NCI-H1417 (cell line): ENCODE measurements at regions not wholly inside any gene's neighbourhood (a gene's known extent, or its start where the extent isn't known, plus 50 kb on each side); places are given as distances from the start of the nearest gene placed in this dataset.
"Not testable (repeated sequence)": the region's sequence is repeated elsewhere in the genome, so short reads cannot be mapped to it uniquely, and the experiment has no call there.

Experiments
- DNase-seq, 3 experiments: peaks; one replicate each; lab custom pipeline; 2025; lab: John Stamatoyannopoulos, UW

- DNase-seq = no peak
These were observed 342.2 kb upstream of the HS6ST1 start for GRCh38 chr2:128660836-128661235.

DNA sequence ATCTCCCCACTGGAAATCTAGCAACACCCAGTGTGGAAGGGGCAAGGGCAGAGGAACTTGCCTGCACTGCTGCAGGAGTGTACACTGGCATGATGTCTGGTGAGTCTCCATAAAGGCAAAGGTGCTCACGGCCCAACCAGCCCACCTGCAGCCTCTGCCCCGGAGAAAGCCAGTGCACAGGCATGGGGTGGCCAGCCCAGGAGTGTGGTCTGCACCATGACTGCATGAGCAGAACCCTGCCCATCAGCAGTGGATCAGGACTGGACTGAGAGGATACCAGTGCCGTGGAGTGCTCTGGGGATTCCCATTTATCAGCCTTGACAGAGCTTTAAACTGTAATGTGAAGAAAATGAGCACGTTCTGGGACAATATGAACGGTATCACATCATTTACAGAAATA lies 342.6 kb upstream of the HS6ST1 start:
- DNase-seq = no peak

GRCh38 chr2:128662051-128662471 lies 343.4 kb upstream of the HS6ST1 start:
- DNase-seq = no peak

DNA sequence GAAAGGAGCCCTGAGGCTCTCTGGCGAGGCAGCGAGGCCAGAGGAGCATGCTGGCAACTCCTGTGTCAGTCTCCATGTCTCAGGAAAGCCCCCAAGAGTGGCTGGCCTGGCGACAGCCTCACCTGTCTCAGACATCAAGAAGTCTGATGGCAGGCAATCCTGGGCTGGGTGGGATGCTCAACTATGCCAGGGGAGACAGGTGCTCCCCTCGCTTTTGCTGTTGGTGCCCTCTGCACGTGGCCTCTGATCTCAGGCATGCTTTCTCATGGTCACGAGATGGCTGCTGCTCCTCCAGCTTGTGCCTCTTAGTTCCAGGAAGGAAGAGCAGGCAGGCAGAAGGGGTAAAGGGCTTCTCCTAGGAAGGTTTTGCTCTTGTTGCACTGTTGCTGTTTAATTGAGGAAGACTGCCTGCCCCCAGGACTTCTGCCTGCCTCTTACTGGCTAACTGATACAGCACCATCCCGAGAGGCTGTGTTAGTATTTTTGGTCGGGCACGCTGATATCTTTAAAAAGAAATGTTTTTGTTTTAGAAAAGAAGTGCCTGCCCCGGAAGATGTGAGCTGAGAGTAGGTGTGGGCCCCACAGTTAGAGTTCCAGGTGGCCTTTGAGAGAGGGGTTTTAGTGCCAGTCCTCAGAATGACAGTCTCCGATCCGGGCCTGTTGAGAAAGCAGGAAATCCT lies 344.8 kb upstream of the HS6ST1 start:
- no peak for DNase-seq

DNA sequence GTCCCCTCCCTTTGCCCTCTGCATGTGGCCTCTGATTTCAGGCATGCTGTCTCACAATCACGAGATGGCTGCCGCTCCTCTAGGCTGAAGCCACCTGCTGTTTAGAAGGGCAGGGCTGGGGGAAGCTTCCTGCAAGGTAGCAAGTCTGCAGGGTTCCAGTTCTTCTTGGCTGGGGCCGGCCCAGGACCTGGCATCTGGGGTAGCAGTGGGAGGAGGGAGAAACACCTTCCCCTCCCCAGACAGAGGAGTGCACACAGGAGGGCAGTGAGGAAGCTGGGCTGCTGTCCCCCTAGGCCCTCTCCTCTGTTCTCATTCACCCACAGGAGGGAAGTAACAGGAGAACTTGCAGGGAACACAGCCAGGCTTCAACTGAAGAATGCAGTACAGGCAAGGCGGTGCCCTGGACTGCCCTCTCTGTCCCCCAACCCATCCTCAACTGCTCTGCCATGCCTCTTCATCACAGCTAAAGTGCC lies 345.9 kb upstream of the HS6ST1 start:
- DNase-seq = peak in 1 of 3 experiments; percentile 10

- DNase-seq = no peak
These were observed 346.4 kb upstream of the HS6ST1 start for GRCh38 chr2:128665113-128665512.

DNA sequence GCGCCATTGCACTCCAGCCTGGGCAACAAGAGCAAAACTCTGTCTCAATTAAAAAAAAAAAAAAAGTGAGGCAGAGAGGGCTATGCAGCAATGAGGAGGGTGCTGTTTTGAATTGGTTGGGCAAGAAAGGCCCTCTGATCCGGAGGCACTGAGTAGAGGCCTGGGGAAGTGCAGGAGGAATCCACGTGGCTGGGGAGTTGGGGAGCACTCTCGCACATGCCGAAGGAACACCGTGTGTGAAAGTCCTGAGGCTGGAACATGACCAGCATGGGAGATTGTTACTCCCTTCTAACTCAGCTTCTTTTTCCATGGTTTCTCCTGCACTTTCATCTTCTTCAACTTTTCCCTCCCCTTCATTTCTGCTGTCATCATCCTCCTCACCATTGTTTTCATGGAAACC lies 347.9 kb upstream of the HS6ST1 start:
- no peak for DNase-seq

- no peak for DNase-seq
These were observed 348.7 kb upstream of the HS6ST1 start for GRCh38 chr2:128667391-128667790.

DNA sequence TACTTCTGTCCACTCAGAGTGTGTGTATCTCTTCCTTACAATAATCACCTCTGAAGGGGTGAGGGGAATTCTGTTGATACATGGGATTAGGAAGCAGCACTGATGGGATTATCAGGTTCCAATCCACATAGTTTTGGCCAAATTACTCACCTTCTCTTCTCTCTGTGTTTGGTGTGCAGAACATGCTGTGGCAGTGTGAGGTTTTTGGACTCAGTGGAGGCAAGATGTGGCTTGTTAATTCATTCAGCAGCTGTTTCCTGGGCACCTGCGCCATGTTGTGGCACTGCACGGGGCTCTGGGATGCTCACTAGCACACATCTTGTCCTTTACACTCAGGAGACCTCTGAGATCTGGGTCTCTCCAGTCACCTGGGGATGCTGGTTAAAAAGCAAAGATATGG lies 350.3 kb upstream of the HS6ST1 start:
- DNase-seq = no peak

DNA sequence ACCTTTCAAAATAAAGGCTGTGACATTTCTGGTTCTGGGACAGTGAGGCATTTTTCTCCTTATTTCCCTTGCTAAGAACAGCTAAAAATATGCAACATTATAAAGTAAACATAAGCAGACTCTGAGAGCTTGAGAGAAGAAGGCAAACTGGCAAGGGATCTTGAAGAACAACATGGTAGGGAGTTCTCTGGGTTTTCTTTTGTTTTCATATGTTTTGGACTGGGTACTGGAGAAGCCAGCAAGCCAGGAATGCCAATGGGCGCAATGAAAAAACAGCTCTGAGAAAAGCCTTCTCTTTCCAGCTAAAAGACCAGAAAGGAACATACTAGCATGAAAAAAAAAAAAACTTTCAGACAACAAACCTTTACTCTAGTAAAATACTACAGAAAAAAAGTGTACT lies 351.4 kb upstream of the HS6ST1 start:
- DNase-seq = no peak

- DNase-seq = not testable (repeated sequence)
These were observed 353.5 kb upstream of the HS6ST1 start for GRCh38 chr2:128671981-128672757.

DNA sequence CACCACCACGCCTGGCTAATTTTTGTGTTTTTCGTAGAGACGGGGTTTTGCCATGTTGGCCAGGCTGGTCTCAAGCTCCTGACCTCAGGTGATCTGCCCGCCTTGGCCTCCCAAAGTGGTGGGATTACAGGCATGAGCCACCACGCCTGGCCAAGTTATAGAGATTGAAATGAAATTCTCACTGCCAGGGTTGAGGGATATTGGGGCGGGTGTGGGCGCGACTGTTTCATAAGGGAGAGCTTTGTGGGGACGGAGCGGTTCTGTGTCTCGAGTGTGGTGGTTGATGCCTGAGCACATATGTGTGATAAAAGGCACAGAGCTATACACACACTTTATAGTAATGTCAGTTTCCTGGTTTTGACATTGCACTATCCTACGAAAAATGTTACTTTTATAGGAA lies 361.0 kb upstream of the HS6ST1 start:
- DNase-seq = not testable (repeated sequence)

DNA sequence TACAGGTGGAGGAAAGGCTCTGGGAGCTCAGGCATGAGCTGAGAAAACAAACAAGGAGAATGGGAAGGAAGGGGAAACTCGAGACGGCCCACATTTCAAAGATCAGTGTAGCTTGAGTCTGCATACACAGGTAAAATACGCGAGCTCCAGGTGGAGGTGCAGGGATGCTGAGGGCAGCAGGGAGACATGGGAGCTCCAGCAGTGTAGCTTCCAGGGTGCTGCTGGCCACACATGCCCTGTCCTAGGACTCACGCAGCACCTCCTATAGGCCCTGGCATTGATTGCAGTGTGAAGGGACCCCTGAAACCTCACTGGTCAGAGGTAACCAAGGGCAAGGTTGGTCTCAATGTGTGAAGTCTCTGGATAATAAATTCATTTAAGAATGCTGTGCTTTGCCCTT lies 362.8 kb upstream of the HS6ST1 start:
- DNase-seq = no peak

- DNase-seq = no peak
These were observed 363.6 kb upstream of the HS6ST1 start for GRCh38 chr2:128682266-128682665.

DNA sequence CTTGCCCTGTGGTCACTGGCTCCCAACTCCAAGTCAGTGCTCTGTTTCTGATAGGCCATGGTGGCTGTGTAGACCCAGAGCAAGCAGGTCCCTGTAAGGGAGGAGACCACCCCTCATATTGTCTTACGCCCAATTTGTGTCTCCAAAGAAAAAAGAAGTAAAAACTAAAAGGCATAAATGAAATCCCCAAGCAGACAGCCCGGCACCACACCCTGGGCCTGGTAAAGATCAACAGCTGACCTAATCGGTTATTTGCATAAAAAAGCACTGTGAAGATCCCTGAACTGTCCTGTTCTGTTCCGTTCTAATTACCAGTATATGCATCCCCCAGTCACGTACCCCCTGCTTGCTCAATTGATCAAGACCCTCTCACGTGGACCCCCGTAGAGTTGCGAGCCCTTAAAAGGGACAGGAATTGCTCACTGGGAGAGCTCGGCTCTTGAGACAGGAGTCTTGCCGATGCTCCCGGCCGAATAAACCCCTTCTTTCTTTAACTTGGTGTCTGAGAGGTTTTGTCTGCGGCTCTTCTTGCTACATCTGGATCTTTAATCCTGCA lies 364.1 kb upstream of the HS6ST1 start:
- DNase-seq = no peak

DNA sequence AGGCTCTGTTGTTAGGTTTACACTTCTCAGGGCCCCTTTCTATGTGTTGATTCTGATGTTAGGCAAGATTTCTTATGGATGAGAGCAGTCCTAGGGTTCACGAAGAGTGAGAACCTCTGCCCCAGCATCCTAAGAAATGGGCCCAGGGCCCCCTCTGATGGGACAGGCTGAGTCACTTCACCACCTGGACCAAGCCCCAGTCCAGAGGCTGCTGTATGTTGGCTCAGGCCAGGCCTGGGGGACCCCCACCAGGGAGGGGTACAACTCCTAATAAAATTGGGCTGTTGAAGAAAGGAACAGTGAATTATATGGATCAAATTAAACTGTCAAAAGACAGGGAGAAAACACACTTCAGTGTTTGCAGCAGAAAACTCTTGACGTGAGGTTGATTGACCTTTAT lies 365.9 kb upstream of the HS6ST1 start:
- DNase-seq = no peak

- DNase-seq = no peak
These were observed 367.3 kb upstream of the HS6ST1 start for GRCh38 chr2:128685841-128686496.

- no peak for DNase-seq
These were observed 367.8 kb upstream of the HS6ST1 start for GRCh38 chr2:128686497-128686859.

DNA sequence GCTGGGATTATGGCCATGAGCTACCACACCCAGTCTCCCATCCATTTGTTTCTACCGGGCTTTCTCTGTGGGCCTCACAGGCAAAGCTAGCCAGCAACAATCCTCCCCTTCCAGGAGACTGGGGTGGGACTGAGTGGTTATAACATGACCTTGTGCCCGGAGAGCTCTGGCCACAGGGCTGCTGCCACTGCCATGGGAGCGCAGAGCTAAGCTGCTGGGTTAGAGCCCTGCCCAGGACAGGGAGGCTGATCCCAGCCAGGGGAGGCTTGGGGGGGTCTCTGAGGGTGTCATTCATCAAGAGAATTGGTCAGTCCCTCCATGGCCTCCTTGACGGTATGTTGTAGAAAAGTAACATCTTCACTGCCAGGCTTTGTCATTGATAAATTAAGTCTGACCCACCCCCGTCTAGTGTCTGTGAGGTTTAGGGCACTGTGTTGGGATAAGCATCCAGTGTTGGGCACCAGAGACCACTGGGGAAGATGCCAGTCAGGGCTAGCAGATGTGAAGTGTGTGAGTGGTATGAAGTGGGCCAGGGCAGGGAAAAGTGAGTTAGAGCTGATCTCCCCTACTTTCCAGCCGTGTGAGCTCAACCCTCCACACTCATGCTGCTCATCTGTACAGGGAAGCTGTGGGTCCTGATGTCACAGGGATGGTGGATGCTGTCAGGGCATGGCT lies 368.4 kb upstream of the HS6ST1 start:
- DNase-seq = no peak

DNA sequence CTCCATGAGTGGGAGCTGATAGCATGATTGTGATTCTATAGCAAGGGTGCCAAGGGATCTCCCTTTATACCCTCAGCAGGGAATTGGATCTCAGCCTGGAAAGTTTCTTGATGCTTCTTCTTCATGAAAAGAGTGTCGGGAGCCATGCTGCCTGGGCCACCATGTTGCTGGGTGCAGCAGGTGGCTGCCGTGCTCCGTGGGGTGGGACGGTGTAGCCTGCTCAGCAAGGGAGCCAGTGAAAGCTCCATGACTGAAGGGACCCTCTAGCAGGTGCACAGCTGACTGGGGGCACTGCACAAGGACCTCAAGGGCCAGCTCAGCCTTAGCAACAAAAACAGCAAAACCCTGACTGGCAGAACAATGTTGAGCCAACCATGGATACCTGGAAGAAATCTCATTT lies 368.9 kb upstream of the HS6ST1 start:
- no peak for DNase-seq

- no peak for DNase-seq
These were observed 371.3 kb upstream of the HS6ST1 start for GRCh38 chr2:128689971-128690370.

DNA sequence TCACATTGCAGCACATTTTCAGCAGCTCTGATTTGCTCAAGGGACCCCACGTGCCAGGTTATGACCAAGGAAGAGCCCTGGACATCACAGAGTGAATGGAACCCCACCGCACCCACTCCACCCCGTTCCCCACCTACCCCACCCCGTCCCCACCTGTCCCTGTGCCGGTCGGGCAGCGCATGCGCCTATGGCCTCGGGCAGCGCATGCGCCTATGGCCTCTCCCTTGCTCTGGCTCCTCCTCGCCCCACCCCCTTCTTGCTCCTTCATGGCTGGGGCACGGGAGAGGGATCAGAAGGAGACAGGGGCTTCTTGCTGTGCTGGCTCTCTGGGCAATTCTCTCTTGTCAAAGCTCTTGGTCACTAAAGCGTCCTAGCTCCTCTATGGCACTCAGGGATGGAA lies 371.8 kb upstream of the HS6ST1 start:
- DNase-seq = no peak
